ENCODE measurements at regions not wholly inside any gene's neighbourhood (a gene's known extent, or its start where the extent isn't known, plus 50 kb on each side); places are given as distances from the start of the nearest gene placed in this dataset.

- 92 to 95% (median 93%) methylated on average over 4 of the region's 4 CpGs for WGBS, 4 donors
- no peak for TF ChIP-seq POLR2A (IDR thresholded peaks at IDR 0.05)
- TF ChIP-seq, protein P1, sequence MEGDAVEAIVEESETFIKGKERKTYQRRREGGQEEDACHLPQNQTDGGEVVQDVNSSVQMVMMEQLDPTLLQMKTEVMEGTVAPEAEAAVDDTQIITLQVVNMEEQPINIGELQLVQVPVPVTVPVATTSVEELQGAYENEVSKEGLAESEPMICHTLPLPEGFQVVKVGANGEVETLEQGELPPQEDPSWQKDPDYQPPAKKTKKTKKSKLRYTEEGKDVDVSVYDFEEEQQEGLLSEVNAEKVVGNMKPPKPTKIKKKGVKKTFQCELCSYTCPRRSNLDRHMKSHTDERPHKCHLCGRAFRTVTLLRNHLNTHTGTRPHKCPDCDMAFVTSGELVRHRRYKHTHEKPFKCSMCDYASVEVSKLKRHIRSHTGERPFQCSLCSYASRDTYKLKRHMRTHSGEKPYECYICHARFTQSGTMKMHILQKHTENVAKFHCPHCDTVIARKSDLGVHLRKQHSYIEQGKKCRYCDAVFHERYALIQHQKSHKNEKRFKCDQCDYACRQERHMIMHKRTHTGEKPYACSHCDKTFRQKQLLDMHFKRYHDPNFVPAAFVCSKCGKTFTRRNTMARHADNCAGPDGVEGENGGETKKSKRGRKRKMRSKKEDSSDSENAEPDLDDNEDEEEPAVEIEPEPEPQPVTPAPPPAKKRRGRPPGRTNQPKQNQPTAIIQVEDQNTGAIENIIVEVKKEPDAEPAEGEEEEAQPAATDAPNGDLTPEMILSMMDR (IDR thresholded peaks at IDR 0.05): no peak
- Histone ChIP-seq H3K27ac (no peak overlapping the region), H3K27me3 (no peaks in the 10 kb centered on the region), H3K9me3 (no peaks in the 10 kb centered on the region), H3K36me3 (no peaks in the 10 kb centered on the region), H3K4me3 (no peak overlapping the region), H3K4me1 (peaks cover 0 to 10% (median 0%) of the 10 kb centered on the region in 12 donors)
- intact Hi-C loops (cut with DNase I): loop anchor here in 1 of 10 donors (10.0 kb wide), 1 partner anchor 83 kb away; the partner anchor contains the start of gene C21orf91
- ATAC-seq (no peak), DNase-seq (no peak)
These were observed 87.6 kb downstream of the C21orf91 start for GRCh38 chr21:17731554-17731953.

DNA sequence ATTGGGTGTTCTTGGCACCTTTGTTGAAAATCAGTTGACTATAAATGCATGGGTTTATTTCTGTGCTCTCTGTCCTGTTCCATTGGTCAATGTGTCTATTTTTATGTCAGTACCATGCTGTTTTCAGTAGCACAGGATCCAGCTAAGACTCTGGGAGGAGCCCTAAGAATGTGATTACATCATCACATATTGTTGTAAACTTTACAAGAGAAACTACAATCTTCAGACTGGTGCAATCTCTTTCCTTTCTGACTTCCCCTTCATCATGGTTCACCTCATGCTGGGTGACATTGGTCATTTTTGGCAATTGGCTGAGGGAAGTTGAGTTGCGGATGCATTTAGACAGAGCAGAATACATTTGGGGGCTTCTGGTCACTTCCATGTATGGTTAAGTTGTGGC is 88.4 kb downstream of the C21orf91 start:
- Histone ChIP-seq H3K9me3 (no peaks in the 10 kb centered on the region), H3K27me3 (no peaks in the 10 kb centered on the region), H3K27ac (peak overlapping the region in 1 of 12 donors; percentile 5), H3K4me1 (peaks cover 0 to 10% (median 0%) of the 10 kb centered on the region in 12 donors), H3K4me3 (peak overlapping the region in 2 of 12 donors; percentile 8 to 12), H3K36me3 (no peaks in the 10 kb centered on the region)
- peak in 2 of 4 donors; percentile 39 to 78 for ATAC-seq
- intact Hi-C loops (cut with DNase I): loop anchor here in 1 of 10 donors (10.0 kb wide), 1 partner anchor 84 kb away; the partner anchor contains the start of gene C21orf91
- TF ChIP-seq POLR2A (IDR thresholded peaks at IDR 0.05): no peak
- 65 to 75% (median 69%) methylated on average over 1 of the region's 1 CpG for WGBS, 4 donors
- DNase-seq: no peak

- TF ChIP-seq POLR2A (IDR thresholded peaks at IDR 0.05): no peak
- TF ChIP-seq, protein P1 (IDR thresholded peaks at IDR 0.05): no peak
- H3K27ac ChIP-seq: no peak overlapping the region
- ATAC-seq (no peak), DNase-seq (no peak)
- H3K4me3 ChIP-seq: no peak overlapping the region
- no peaks in the 10 kb centered on the region for H3K9me3 ChIP-seq
- intact Hi-C loops (cut with DNase I): loop anchor here in 1 of 10 donors (5.0 kb wide), 1 partner anchor 42 kb away; no protein-coding TSS in a partner anchor
- H3K36me3 ChIP-seq: no peaks in the 10 kb centered on the region
- peaks cover 0 to 10% (median 0%) of the 10 kb centered on the region in 12 donors for H3K4me1 ChIP-seq
- H3K27me3 ChIP-seq: no peaks in the 10 kb centered on the region
- WGBS, 4 donors: 85 to 91% (median 90%) methylated on average over 2 of the region's 2 CpGs
These were observed 89.7 kb downstream of the C21orf91 start for GRCh38 chr21:17729455-17729854.

- no peaks in the 10 kb centered on the region for H3K27me3 ChIP-seq
- DNase-seq: no peak
- no peak overlapping the region for H3K27ac ChIP-seq
- H3K36me3 ChIP-seq: no peaks in the 10 kb centered on the region
- no peaks in the 10 kb centered on the region for H3K9me3 ChIP-seq
- no peak for TF ChIP-seq POLR2A (IDR thresholded peaks at IDR 0.05)
- TF ChIP-seq, protein P1 (IDR thresholded peaks at IDR 0.05): no peak
- no peak for ATAC-seq
- H3K4me3 ChIP-seq: no peak overlapping the region
- 61 to 87% (median 81%) methylated on average over 6 of the region's 6 CpGs for WGBS, 4 donors
- intact Hi-C loops (cut with DNase I): loop anchor here in 1 of 10 donors (5.0 kb wide), 1 partner anchor 40 kb away; no protein-coding TSS in a partner anchor
- H3K4me1 ChIP-seq: peaks cover 0 to 10% (median 0%) of the 10 kb centered on the region in 12 donors
These were observed 91.8 kb downstream of the C21orf91 start for GRCh38 chr21:17727361-17727760.
